ENCODE measurements at regions not wholly inside any gene's neighbourhood (a gene's known extent, or its start where the extent isn't known, plus 50 kb on each side); places are given as distances from the start of the nearest gene placed in this dataset.

- peak; percentile 89 for TF ChIP-seq OVOL3 (tag by site-specific recombination; IDR thresholded peaks at IDR 0.05)
- TF ChIP-seq ZNF776 (tag by site-specific recombination; IDR thresholded peaks at IDR 0.05; ENCODE audit: borderline replicate concordance): no peak
- TF ChIP-seq FEZF1 (tag by site-specific recombination; IDR thresholded peaks at IDR 0.05): peak; percentile 68
- TF ChIP-seq ZBTB20 (tag by site-specific recombination; IDR thresholded peaks at IDR 0.05): no peak
- peak; percentile 46 for TF ChIP-seq ZNF600 (tag by site-specific recombination; IDR thresholded peaks at IDR 0.05)
- no peak for TF ChIP-seq ZNF121 (tag by site-specific recombination; IDR thresholded peaks at IDR 0.05)
- peak; percentile 76 for TF ChIP-seq WT1 (tag by site-specific recombination; IDR thresholded peaks at IDR 0.05)
- peak; percentile 24; the same call in 1 of the 2 replicates for TF ChIP-seq ZNF639 (tag by site-specific recombination; IDR thresholded peaks at IDR 0.05)
- peak; percentile 47; the same call in 1 of the 2 replicates for TF ChIP-seq INSM2 (tag by site-specific recombination; IDR thresholded peaks at IDR 0.05)
- TF ChIP-seq PRDM6 (tag by site-specific recombination; IDR thresholded peaks at IDR 0.05): peak; percentile 77
- 0 out of 2 replicates have a peak, but pooled peaks have one; percentile 43 for TF ChIP-seq KLF16 (tag by site-specific recombination; IDR thresholded peaks at IDR 0.05)
- 0 out of 2 replicates have a peak, but pooled peaks have one; percentile 31 for TF ChIP-seq ZNF610 (tag by site-specific recombination; IDR thresholded peaks at IDR 0.05; ENCODE audit: borderline replicate concordance)
- TF ChIP-seq PRDM10 (tag by site-specific recombination; IDR thresholded peaks at IDR 0.05): no peak
- TF ChIP-seq ZNF560 (tag by site-specific recombination; IDR thresholded peaks at IDR 0.05; ENCODE audit: borderline replicate concordance): no peak
- peak; percentile 83 for TF ChIP-seq ZXDB (tag by site-specific recombination; IDR thresholded peaks at IDR 0.05)
These were observed 61.0 kb upstream of the DTNA start (continued) for GRCh38 chr18:34649080-34649479.

GRCh38 chr18:34650121-34650545 is 60.0 kb upstream of the DTNA start:
- ChIA-PET POLR2A (no interaction called here), CTCF (interaction anchor here (5.0 kb wide), 1 partner anchor 11 kb away, joined by 41 read pairs; no protein-coding TSS in a partner anchor)
- TF ChIP-seq ZNF621 (tag by site-specific recombination; IDR thresholded peaks at IDR 0.05): no peak
- TF ChIP-seq PRDM4 (tag by site-specific recombination; IDR thresholded peaks at IDR 0.05): 0 out of 2 replicates have a peak, but pooled peaks have one; percentile 47
- TF ChIP-seq PRDM1 (tag by site-specific recombination; IDR thresholded peaks at IDR 0.05): peak; percentile 18; the same call in 1 of the 2 replicates
- TF ChIP-seq ZNF23 (tag by site-specific recombination; IDR thresholded peaks at IDR 0.05; ENCODE audit: borderline replicate concordance): no peak
- no peak for TF ChIP-seq PBX3 (CRISPR knock-in tag; IDR thresholded peaks at IDR 0.05)
- TF ChIP-seq ZNF140 (tag by site-specific recombination; IDR thresholded peaks at IDR 0.05): no peak
- no peak for TF ChIP-seq ZNF561 (tag by site-specific recombination; IDR thresholded peaks at IDR 0.05; ENCODE audit: borderline replicate concordance)
- peak; percentile 23; the same call in 1 of the 2 replicates for TF ChIP-seq TRIM28 (IDR thresholded peaks at IDR 0.05; ENCODE audit: borderline replicate concordance, low read length)
- TF ChIP-seq ZNF585B (tag by site-specific recombination; IDR thresholded peaks at IDR 0.05): no peak
- 0 out of 2 replicates have a peak, but pooled peaks have one; percentile 28 for TF ChIP-seq OVOL3 (tag by site-specific recombination; IDR thresholded peaks at IDR 0.05)
- no peak for TF ChIP-seq ZNF580 (tag by site-specific recombination; IDR thresholded peaks at IDR 0.05)

More at GRCh38 chr18:34650121-34650545, 60.0 kb upstream of the DTNA start:
- Histone ChIP-seq H3K36me3 (ENCODE audit: control insufficient read depth in 2 of 2, insufficient read depth in 1 of 2, low read length in 2 of 2) (no peaks in the 10 kb centered on the region), H3K4me3 (ENCODE audit: low read depth, low read length) (no peak overlapping the region), H3K4me1 (ENCODE audit: control insufficient read depth, insufficient read depth, low read length) (peaks cover 11% of the 10 kb centered on the region), H3K27ac (ENCODE audit: extremely low read depth, low read depth, low read length) (no peak overlapping the region), H3K9me3 (ENCODE audit: control insufficient read depth, insufficient read depth, low read depth, low read length) (no peaks in the 10 kb centered on the region)

All from HEK293 (cell line).